NCI-H1694 (cell line): ENCODE measurements at regions not wholly inside any gene's neighbourhood (a gene's known extent, or its start where the extent isn't known, plus 50 kb on each side); places are given as distances from the start of the nearest gene placed in this dataset.
"Not testable (repeated sequence)": the region's sequence is repeated elsewhere in the genome, so short reads cannot be mapped to it uniquely, and the experiment has no call there.

Source experiments
- DNase-seq: peaks from one replicate; lab custom pipeline; 2025; lab: John Stamatoyannopoulos, UW

- DNase-seq, result no peak
Measured at GRCh38 chr16:16881814-16882213, 502.9 kb downstream of the NPIPA7 start.

DNA sequence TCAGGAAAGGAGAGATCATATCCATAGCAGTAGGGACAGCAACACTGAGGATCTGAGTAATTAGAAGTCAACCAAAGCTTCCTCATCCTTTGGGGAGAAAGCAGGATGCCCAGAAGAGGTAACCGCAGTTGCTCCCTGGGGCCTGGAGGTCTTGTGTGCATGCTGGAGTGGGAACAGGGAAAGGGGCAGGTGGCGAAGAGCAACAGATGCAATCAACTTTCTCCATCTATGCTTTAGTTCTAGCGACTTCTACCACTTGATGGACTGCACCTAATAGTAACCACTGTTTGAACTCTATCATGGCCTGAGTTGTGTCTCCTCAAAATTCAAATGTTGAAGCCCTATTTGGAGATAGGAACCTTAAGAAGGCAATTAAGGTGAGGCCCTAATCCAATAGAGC is 503.8 kb downstream of the NPIPA7 start:
- DNase-seq, result no peak

DNA sequence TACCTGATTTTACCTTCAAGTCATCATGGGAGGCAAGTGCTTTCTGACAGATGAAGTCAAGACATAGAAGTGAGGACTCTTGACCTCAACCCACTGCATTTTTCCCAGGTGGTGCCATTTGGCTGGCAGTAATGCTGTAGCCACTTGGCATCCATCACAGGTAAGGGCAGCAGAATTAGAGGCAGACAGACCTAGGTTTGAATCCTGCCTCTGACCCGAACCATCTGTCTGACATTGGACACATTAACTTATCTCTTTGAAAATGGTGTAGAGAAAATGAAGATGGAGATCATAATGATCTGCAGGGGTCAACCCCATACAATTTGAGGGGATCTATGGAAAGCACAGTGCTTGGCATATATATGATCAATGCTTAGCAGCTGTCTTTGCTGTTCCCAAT is 505.5 kb downstream of the NPIPA7 start:
- no peak for DNase-seq

GRCh38 chr16:16887193-16887592 is 508.3 kb downstream of the NPIPA7 start:
- no peak for DNase-seq

GRCh38 chr16:16890964-16891363 is 512.0 kb downstream of the NPIPA7 start:
- no peak for DNase-seq

- no peak for DNase-seq
Measured at GRCh38 chr16:16904601-16905000, 525.7 kb downstream of the NPIPA7 start.

GRCh38 chr16:16905850-16906249 is 526.9 kb downstream of the NPIPA7 start:
- DNase-seq, result no peak

DNA sequence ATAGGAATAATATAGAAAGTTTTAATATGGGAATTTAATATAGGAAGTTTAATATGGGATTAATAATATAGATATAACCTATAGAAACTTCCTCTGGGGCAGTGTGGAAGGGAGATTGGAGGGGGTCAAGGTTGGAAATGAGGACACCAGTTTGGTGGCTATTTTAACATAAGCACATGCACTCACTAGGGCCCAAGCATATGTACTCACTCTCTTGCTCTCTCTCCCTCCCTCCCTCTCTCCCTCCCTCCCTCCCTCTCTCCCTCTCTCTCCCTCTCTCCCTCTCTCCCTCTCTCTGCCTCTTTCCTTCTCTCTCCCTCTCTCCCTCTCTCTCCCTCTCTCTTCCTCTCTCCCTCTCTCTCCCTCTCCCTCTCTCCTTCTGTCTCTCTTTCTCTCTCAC is 528.1 kb downstream of the NPIPA7 start:
- DNase-seq, result no peak

GRCh38 chr16:16908077-16908476 is 529.1 kb downstream of the NPIPA7 start:
- DNase-seq, result no peak

GRCh38 chr16:16909126-16909525 is 530.2 kb downstream of the NPIPA7 start:
- DNase-seq, result no peak

GRCh38 chr16:16910666-16911065 is 531.7 kb downstream of the NPIPA7 start:
- DNase-seq, result no peak

DNA sequence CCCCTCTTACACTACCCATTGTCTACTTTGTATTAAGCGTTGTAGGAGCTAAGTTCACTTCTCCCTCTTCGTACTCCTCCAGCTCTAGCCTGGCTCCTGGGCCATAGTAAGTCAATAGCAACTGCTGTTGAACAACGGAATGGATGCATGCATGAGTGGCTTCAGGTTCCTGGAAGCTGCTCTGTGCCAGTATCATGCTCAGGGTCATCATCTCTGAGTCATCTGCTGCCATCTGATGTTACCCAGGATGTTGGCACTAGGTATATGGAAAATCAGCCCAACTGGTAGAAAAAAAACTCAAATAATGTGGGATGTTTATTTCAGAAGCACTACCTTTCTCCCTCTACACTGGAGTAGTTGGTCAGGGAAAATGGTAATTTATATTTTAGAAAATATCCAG is 536.8 kb downstream of the NPIPA7 start:
- peak; percentile 46 for DNase-seq

DNA sequence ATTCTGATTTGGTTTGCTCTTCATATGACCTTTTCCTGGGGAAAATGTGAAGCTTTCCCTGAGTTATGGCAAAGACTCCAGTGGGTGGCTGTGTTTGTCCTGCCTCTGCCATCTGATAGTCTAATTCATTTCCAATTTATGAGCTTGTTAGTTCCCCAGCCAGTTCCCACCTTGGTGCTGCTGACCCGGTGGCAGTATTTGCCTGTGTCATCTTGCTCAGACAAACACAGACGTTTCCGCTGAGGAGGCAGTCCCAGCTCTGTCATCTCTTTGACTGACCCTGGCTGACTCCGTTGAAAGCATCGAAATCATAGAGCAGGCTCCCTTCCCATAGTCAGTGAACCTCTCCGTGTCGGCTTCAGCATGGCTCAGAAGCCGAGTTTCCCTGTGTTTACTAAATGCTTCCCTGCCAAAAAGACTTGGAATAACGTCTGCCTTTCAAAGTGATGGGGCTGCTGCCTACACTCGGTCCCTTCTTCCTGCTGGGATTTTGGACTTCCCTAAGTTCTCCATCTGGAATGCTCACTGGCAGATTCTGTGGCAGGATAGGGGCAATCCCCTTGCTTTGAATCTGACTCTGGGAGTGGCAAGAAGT is 538.3 kb downstream of the NPIPA7 start:
- DNase-seq, result no peak

DNA sequence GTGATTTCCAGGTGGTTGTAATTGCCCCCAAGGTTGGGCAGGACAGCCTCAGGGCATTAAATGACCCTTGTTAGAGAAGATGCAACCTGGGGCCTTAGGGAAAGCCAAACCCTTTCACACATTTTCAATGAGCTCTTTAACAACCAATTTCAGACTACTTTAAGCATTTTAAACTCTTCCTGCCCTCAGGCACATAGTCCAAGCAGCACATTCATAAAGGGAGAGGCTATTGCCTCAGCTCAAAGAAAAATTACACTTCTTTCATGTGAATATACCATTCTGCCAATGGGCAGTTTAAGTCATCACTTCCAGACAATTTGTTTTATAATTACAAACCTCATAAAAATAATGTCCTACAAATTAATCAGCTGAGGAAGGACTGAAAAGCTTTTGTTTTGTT is 544.5 kb downstream of the NPIPA7 start:
- no peak for DNase-seq

GRCh38 chr16:16924613-16925012 is 545.7 kb downstream of the NPIPA7 start:
- DNase-seq, result no peak

- DNase-seq, result no peak
Measured at GRCh38 chr16:16925432-16925831, 545.3 kb downstream of the XYLT1 start.

DNA sequence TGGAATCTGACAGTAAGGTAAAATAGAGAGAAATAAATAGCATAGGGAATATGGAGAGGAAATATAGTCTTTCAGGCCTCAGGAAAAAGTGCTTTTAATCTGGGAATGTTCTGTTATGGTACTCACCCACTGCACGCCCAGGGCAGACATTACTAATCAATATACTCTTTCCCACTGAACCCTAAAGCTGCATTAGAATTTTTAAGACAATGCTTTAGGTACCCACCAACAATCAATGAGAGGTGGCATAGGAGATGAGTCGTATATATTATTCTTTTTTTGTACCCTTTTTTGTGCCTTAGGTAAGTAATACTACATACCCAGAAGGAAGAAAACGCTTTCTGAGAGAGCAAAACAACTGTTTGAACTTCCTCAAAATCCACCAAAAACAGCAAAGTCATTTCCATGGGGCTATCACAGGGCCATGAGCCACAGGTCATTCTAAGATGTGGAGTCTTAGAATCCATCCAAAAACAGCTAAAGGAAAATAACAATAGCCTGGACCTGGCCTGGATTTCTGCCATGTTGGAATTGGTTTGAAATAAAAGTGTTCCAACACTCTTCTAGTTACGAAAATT is 542.1 kb downstream of the XYLT1 start:
- no peak for DNase-seq

- no peak for DNase-seq
Measured at GRCh38 chr16:16930309-16931000, 540.3 kb downstream of the XYLT1 start.

DNA sequence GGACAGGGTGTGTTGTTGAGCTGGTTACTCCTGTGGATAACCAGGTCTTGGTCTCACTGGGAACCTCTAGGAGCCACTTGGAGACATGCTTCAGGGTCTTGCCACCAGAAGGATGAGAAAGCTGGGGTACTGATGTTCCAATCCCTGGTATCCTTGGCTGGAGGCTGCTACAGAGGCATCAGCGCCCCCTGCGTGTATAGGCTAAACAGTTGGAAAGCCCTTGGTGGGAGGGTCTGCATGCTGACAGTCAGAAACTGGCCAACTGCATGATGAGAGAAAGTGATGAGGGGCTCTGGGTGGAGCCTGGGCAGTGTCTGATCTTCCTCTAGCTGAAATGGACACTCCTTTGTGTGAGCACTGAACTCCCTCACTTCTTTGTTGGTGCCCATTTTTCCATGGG is 536.9 kb downstream of the XYLT1 start:
- no peak for DNase-seq

DNA sequence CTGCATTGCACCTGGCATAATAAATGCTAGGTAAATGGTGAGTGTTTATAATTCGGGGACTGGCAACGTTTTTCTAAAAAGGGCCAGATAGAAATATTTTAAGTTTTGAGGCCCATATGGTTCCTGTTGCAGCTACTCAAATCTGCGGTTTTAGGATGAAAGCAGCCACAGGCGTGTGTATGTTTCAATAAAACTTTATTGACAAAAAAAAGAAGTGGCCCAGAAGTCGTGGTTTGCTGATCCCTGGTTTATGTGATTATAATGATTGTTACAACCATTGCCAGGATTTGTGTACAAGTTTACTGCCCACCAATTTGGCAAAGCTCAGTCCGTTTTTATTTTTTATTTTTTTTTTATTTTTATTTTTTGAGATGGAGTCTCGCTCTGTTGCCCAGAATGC is 536.1 kb downstream of the XYLT1 start:
- no peak for DNase-seq

- DNase-seq, result not testable (repeated sequence)
Measured at GRCh38 chr16:16935909-16936308, 534.9 kb downstream of the XYLT1 start.

GRCh38 chr16:16937576-16937975 is 533.2 kb downstream of the XYLT1 start:
- no peak for DNase-seq

DNA sequence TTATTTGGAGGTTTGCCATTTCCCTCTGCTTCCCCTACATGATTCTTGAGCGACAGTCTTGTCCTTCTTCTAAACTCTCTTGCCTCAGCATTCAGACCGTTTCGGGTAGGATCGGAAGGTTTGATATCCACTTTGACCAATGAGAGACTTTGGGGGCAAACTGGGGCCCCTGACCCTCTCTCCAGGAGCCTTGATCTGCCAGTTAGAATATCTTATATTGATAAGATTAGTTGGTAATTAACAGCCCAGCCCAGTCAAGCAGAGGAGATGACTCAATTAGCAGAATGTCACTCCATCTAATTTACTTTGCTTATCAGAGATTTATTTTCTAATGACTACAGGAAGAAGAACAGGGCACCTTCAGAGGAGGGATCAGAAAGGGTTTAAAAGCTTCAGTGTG is 532.8 kb downstream of the XYLT1 start:
- DNase-seq, result no peak

DNA sequence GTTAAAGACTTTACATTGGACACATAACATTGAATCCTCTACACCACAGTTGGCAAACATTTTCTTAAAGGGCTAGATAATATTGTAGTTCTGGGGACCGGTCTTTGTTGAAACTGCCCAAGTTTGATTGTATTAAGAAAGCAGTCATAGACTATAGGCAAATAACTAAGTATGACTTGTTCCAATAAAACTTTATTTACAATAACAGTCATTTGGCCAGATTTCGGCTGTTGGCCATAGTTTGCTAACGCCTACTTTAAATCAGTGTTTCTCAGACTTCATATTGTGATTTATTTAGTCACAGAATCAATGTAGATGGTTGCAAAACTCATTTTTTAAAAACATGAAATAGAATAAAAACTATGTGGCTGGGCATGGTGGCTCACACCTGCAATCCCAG is 531.8 kb downstream of the XYLT1 start:
- no peak for DNase-seq
